ENCODE measurements at regions not wholly inside any gene's neighbourhood (a gene's known extent, or its start where the extent isn't known, plus 50 kb on each side); places are given as distances from the start of the nearest gene placed in this dataset.

GRCh38 chr14:100665511-100666032, 61.1 kb upstream of the DLK1 start:
- H3K9ac ChIP-seq (ENCODE audit: extremely low read depth, low read length, poor library complexity, severe bottlenecking) = no peak overlapping the region
- H3K4me1 ChIP-seq (ENCODE audit: control insufficient read depth, insufficient read depth, low read length) = peaks cover 19% of the 10 kb centered on the region
- H3K27me3 ChIP-seq (ENCODE audit: control insufficient read depth, insufficient read depth, low read length, poor library complexity, severe bottlenecking) = no peaks in the 10 kb centered on the region
- no peaks in the 10 kb centered on the region for H3K9me3 ChIP-seq (ENCODE audit: control insufficient read depth, low read length)
- WGBS, 2 experiments (ENCODE audit: insufficient coverage in 1 of 2, insufficient read length in 1 of 2) = 86 to 88% methylated on average over 8 to 11 of the region's 11 CpGs
- H3K9me3 Mint-ChIP-seq = no peaks in the 10 kb centered on the region
- H3K36me3 Mint-ChIP-seq (ENCODE audit: low read depth) = no peaks in the 10 kb centered on the region
- peaks cover 2% of the 10 kb centered on the region for H3K27me3 Mint-ChIP-seq (ENCODE audit: insufficient read depth)
- DNase-seq = peak; percentile 46
- no peak overlapping the region for H3K27ac ChIP-seq (ENCODE audit: low read depth, low read length)
- no peaks in the 10 kb centered on the region for H3K36me3 ChIP-seq (ENCODE audit: control insufficient read depth, insufficient read depth, low read length)
- TF ChIP-seq CTCF (conservative IDR thresholded peaks at IDR 0.05) = no peak
- H3K4me3 Mint-ChIP-seq = no peak overlapping the region
- peaks cover 48% of the 10 kb centered on the region for H3K4me1 Mint-ChIP-seq
- H3K4me3 ChIP-seq (ENCODE audit: low read length) = no peak overlapping the region
- H3K27ac Mint-ChIP-seq = no peak overlapping the region

GRCh38 chr14:100666403-100666802, 60.3 kb upstream of the DLK1 start:
- H3K4me3 Mint-ChIP-seq = no peak overlapping the region
- Histone ChIP-seq H3K4me1 (ENCODE audit: control insufficient read depth, insufficient read depth, low read length) (peaks cover 25% of the 10 kb centered on the region), H3K4me3 (ENCODE audit: low read length) (no peak overlapping the region), H3K9ac (ENCODE audit: extremely low read depth, low read length, poor library complexity, severe bottlenecking) (no peak overlapping the region), H3K9me3 (ENCODE audit: control insufficient read depth, low read length) (no peaks in the 10 kb centered on the region), H3K36me3 (ENCODE audit: control insufficient read depth, insufficient read depth, low read length) (no peaks in the 10 kb centered on the region), H3K27me3 (ENCODE audit: control insufficient read depth, insufficient read depth, low read length, poor library complexity, severe bottlenecking) (no peaks in the 10 kb centered on the region), H3K27ac (ENCODE audit: low read depth, low read length) (no peak overlapping the region)
- H3K36me3 Mint-ChIP-seq (ENCODE audit: low read depth) = no peaks in the 10 kb centered on the region
- no peak overlapping the region for H3K27ac Mint-ChIP-seq
- no peak for TF ChIP-seq CTCF (conservative IDR thresholded peaks at IDR 0.05)
- H3K9me3 Mint-ChIP-seq = no peaks in the 10 kb centered on the region
- peaks cover 1% of the 10 kb centered on the region for H3K27me3 Mint-ChIP-seq (ENCODE audit: insufficient read depth)
- 83 to 100% methylated on average over 2 to 3 of the region's 3 CpGs for WGBS, 2 experiments (ENCODE audit: insufficient coverage in 1 of 2, insufficient read length in 1 of 2)
- peaks cover 54% of the 10 kb centered on the region for H3K4me1 Mint-ChIP-seq
- peak; percentile 48 for DNase-seq

- H3K9me3 Mint-ChIP-seq = no peaks in the 10 kb centered on the region
- peaks cover 54% of the 10 kb centered on the region for H3K4me1 Mint-ChIP-seq
- no peaks in the 10 kb centered on the region for H3K36me3 Mint-ChIP-seq (ENCODE audit: low read depth)
- no peak overlapping the region for H3K27ac Mint-ChIP-seq
- H3K27me3 Mint-ChIP-seq (ENCODE audit: insufficient read depth) = no peaks in the 10 kb centered on the region
- Histone ChIP-seq H3K27me3 (ENCODE audit: control insufficient read depth, insufficient read depth, low read length, poor library complexity, severe bottlenecking) (no peaks in the 10 kb centered on the region), H3K4me3 (ENCODE audit: low read length) (no peak overlapping the region), H3K36me3 (ENCODE audit: control insufficient read depth, insufficient read depth, low read length) (no peaks in the 10 kb centered on the region), H3K27ac (ENCODE audit: low read depth, low read length) (no peak overlapping the region), H3K9ac (ENCODE audit: extremely low read depth, low read length, poor library complexity, severe bottlenecking) (no peak overlapping the region), H3K4me1 (ENCODE audit: control insufficient read depth, insufficient read depth, low read length) (peaks cover 25% of the 10 kb centered on the region), H3K9me3 (ENCODE audit: control insufficient read depth, low read length) (no peaks in the 10 kb centered on the region)
- no peak for TF ChIP-seq CTCF (conservative IDR thresholded peaks at IDR 0.05)
- WGBS, 2 experiments (ENCODE audit: insufficient coverage in 1 of 2, insufficient read length in 1 of 2) = 92 to 96% methylated on average over 9 to 10 of the region's 10 CpGs
- no peak overlapping the region for H3K4me3 Mint-ChIP-seq
- DNase-seq = no peak
These were observed 59.8 kb upstream of the DLK1 start for GRCh38 chr14:100666851-100667250.
